Keratinocyte (primary cell): ENCODE measurements at regions not wholly inside any gene's neighbourhood (a gene's known extent, or its start where the extent isn't known, plus 50 kb on each side); places are given as distances from the start of the nearest gene placed in this dataset.

Source experiments
- CTCF ChIP-seq, 3 experiments: IDR thresholded peaks in 1 of 3; conservative IDR thresholded peaks in 1 of 3; optimal IDR thresholded peaks in 1 of 3; 2 replicates in 2 of 3; 3 replicates in 1 of 3; pipeline versions ENCODE3 to v1.5.1; 2011; ENCODE audit warnings: low read length in 3 of 3, mild to moderate bottlenecking in 3 of 3, moderate library complexity in 2 of 3, control low read depth in 1 of 3, inconsistent platforms in 1 of 3; ENCODE audit not compliant: insufficient read depth in 2 of 3; ENCODE audit errors: extremely low read depth in 1 of 3
- EZH2 ChIP-seq: IDR thresholded peaks from one replicate; pipeline ENCODE4 v1.6.1; 2012; ENCODE audit warnings: inconsistent platforms, mild to moderate bottlenecking, low read length, moderate library complexity

- TF ChIP-seq CTCF (optimal IDR thresholded peaks at IDR 0.05 in 1 of 3, IDR thresholded peaks at IDR 0.05 in 1 of 3, conservative IDR thresholded peaks at IDR 0.05 in 1 of 3; ENCODE audit: extremely low read depth in 1 of 3, insufficient read depth in 2 of 3, low read length in 3 of 3) (no peak), EZH2 (no peak)
These were observed 281.1 kb upstream of the POU3F3 start for GRCh38 chr2:104572834-104573233.
